BJ (cell line): ENCODE measurements at regions not wholly inside any gene's neighbourhood (a gene's known extent, or its start where the extent isn't known, plus 50 kb on each side); places are given as distances from the start of the nearest gene placed in this dataset.

Experiments used
- CTCF ChIA-PET: fragments of 350-600 bp; formaldehyde crosslinking; extraction: SDS; loops from one replicate; lab custom pipeline; 2021; ENCODE audit warnings: antibody characterized with exemption, inconsistent platforms; lab: Yijun Ruan, JAX
- POLR2A ChIA-PET: fragments of 300-600 bp; sonication (Branson Sonifier 250); formaldehyde crosslinking; extraction: SDS; loops from one replicate; lab custom pipeline; 2021; ENCODE audit warnings: antibody characterized with exemption; lab: Charles Lee
- DNase-seq: peaks from one replicate; pipeline ENCODE4 v3.0.0-alpha.2; 2011; ENCODE audit warnings: low read depth
- H3K27me3 ChIP-seq: 2 replicates; pipeline ENCODE4 v1.6.0; 2011; ENCODE audit warnings: low read length; ENCODE audit not compliant: control insufficient read depth, insufficient read depth
- H3K36me3 ChIP-seq: 2 replicates; pipeline ENCODE4 v1.5.1; 2011; ENCODE audit warnings: low read length; ENCODE audit not compliant: control insufficient read depth, insufficient read depth
- H3K4me3 ChIP-seq: 2 replicates; pipeline ENCODE4 v1.5.1; 2011; ENCODE audit warnings: low read depth, mild to moderate bottlenecking, control low read depth, low read length
- CTCF ChIP-seq: IDR thresholded peaks from 2 replicates; pipeline ENCODE4 v1.5.1; 2011; ENCODE audit warnings: low read depth, mild to moderate bottlenecking, control low read depth, inconsistent platforms, low read length, moderate library complexity; ENCODE audit not compliant: insufficient read depth

- ChIA-PET CTCF (no interaction called here), POLR2A (no interaction called here)
- DNase-seq, result no peak
- Histone ChIP-seq H3K4me3 (no peak overlapping the region), H3K36me3 (no peaks in the 10 kb centered on the region), H3K27me3 (no peaks in the 10 kb centered on the region)
- no peak for TF ChIP-seq CTCF
Measured at GRCh38 chr10:2895594-2896196, 171.7 kb upstream of the PFKP start.

- Histone ChIP-seq H3K36me3 (no peaks in the 10 kb centered on the region), H3K4me3 (no peak overlapping the region), H3K27me3 (no peaks in the 10 kb centered on the region)
- DNase-seq, result no peak
- POLR2A ChIA-PET, result no interaction called here
- CTCF ChIA-PET, result no interaction called here
- TF ChIP-seq CTCF, result no peak
Measured at GRCh38 chr10:2893991-2894390, 173.4 kb upstream of the PFKP start.

- H3K36me3 ChIP-seq, result no peaks in the 10 kb centered on the region
- no peak for DNase-seq
- H3K27me3 ChIP-seq, result no peaks in the 10 kb centered on the region
- H3K4me3 ChIP-seq, result no peak overlapping the region
- CTCF ChIA-PET, result no interaction called here
- no peak for TF ChIP-seq CTCF
- POLR2A ChIA-PET, result no interaction called here
Measured at GRCh38 chr10:2893158-2893845, 174.0 kb upstream of the PFKP start.

- no peak for TF ChIP-seq CTCF
- H3K27me3 ChIP-seq, result no peaks in the 10 kb centered on the region
- H3K4me3 ChIP-seq, result no peak overlapping the region
- no peak for DNase-seq
- H3K36me3 ChIP-seq, result no peaks in the 10 kb centered on the region
- CTCF ChIA-PET, result no interaction called here
- POLR2A ChIA-PET, result no interaction called here
Measured at GRCh38 chr10:2891770-2892124, 175.6 kb upstream of the PFKP start.

- Histone ChIP-seq H3K27me3 (no peaks in the 10 kb centered on the region), H3K36me3 (no peaks in the 10 kb centered on the region), H3K4me3 (no peak overlapping the region)
- ChIA-PET CTCF (no interaction called here), POLR2A (no interaction called here)
- TF ChIP-seq CTCF, result no peak
- no peak for DNase-seq
Measured at GRCh38 chr10:2891073-2891769, 176.1 kb upstream of the PFKP start.
